ENCODE measurements at regions not wholly inside any gene's neighbourhood (a gene's known extent, or its start where the extent isn't known, plus 50 kb on each side); places are given as distances from the start of the nearest gene placed in this dataset.

DNA sequence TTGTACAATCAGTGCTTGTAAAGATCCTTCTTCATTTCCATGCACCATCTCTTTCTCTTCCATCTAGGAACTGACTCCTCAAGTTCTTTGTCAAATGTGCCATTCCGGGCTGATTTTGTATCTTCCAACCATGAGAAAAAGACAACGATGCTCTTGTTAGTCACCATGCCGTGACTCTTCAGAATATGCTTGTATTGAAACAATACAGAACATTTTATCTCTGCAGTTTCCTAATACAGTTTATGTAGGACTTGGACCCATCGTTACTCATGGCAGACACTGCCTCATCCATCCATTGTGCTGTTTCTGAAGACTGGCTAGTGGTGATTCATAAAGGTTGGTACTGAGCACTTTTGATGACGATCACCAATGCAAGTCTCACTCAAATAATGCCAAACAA lies 283.2 kb downstream of the KCNS3 start:
- Mint-ChIP-seq H3K9me3 (ENCODE audit: insufficient read depth) (no peaks in the 10 kb centered on the region), H3K27me3 (peaks cover 9% of the 10 kb centered on the region), H3K27ac (no peak overlapping the region), H3K4me3 (no peak overlapping the region), H3K4me1 (no peaks in the 10 kb centered on the region)
- Histone ChIP-seq H3K4me3 (ENCODE audit: control extremely low read depth in 1 of 5, extremely low read depth in 1 of 5, insufficient read depth in 1 of 5, low read depth in 2 of 5, low read length in 4 of 5) (no peak overlapping the region), H4K20me1 (ENCODE audit: control insufficient read depth, insufficient read depth, low read length, poor library complexity, severe bottlenecking) (no peaks in the 10 kb centered on the region), H3K27ac (ENCODE audit: low read length in 2 of 2) (no peak overlapping the region), H3K9me3 (ENCODE audit: control extremely low read depth in 1 of 3, control insufficient read depth in 2 of 3, insufficient read depth in 1 of 3, low read length in 2 of 3) (no peaks in the 10 kb centered on the region), H3K79me2 (ENCODE audit: control insufficient read depth, insufficient read depth, low read length) (no peaks in the 10 kb centered on the region), H2AFZ (ENCODE audit: insufficient read depth, low read depth, low read length, poor library complexity, severe bottlenecking) (no peak overlapping the region), H3K36me3 (replicated peaks in 1 of 2; ENCODE audit: control extremely low read depth in 1 of 2, control insufficient read depth in 1 of 2, extremely low read depth in 1 of 2, insufficient read depth in 2 of 2, low read length in 1 of 2) (no peaks in the 10 kb centered on the region), H3K27me3 (replicated peaks in 1 of 4; ENCODE audit: control extremely low read depth in 1 of 4, control insufficient read depth in 3 of 4, insufficient read depth in 4 of 4, low read length in 3 of 4) (no peaks in the 10 kb centered on the region), H3K4me1 (ENCODE audit: control insufficient read depth in 2 of 2, insufficient read depth in 2 of 2, low read length in 2 of 2) (no peaks in the 10 kb centered on the region), H3K4me2 (replicated peaks; ENCODE audit: low read depth, low read length, poor library complexity, severe bottlenecking) (no peak overlapping the region), H3K9ac (ENCODE audit: low read length) (no peak overlapping the region)
- WGBS (ENCODE audit: insufficient coverage), result no CpG with 5 or more reads among the region's 5 CpGs
- ATAC-seq (ENCODE audit: low read depth) (no peak), DNase-seq (no peak)
- ChIA-PET POLR2A (no interaction called here), CTCF (no interaction called here)
- intact Hi-C loops (cut with micrococcal nuclease), result no loop called here
- TF ChIP-seq, protein P1, sequence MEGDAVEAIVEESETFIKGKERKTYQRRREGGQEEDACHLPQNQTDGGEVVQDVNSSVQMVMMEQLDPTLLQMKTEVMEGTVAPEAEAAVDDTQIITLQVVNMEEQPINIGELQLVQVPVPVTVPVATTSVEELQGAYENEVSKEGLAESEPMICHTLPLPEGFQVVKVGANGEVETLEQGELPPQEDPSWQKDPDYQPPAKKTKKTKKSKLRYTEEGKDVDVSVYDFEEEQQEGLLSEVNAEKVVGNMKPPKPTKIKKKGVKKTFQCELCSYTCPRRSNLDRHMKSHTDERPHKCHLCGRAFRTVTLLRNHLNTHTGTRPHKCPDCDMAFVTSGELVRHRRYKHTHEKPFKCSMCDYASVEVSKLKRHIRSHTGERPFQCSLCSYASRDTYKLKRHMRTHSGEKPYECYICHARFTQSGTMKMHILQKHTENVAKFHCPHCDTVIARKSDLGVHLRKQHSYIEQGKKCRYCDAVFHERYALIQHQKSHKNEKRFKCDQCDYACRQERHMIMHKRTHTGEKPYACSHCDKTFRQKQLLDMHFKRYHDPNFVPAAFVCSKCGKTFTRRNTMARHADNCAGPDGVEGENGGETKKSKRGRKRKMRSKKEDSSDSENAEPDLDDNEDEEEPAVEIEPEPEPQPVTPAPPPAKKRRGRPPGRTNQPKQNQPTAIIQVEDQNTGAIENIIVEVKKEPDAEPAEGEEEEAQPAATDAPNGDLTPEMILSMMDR (IDR thresholded peaks at IDR 0.05), result no peak
- TF ChIP-seq EZH2 (IDR thresholded peaks at IDR 0.05; ENCODE audit: borderline replicate concordance, insufficient read depth, low read depth, low read length, poor library complexity, severe bottlenecking), result no peak

DNA sequence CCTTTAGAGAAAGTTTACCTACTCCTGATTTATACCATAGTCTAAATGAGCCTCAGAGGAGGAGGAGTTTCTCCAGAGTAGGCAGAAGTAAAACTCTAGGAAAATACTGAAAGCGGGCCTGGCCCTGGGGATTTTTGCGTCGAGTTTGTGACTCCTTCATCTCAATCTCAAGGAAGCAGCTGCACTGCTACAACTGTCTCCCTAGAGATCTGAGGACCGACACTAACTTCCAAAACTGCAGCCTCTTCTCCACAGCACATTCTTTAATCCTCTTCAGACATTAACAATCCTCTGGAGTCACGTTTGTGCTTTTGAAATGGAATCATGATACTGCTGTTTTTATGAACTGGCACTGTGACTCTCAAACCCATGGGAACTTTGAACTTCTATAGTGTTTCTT lies 281.4 kb downstream of the KCNS3 start:
- Mint-ChIP-seq H3K9me3 (ENCODE audit: insufficient read depth) (no peaks in the 10 kb centered on the region), H3K27me3 (peaks cover 6% of the 10 kb centered on the region), H3K4me3 (no peak overlapping the region), H3K27ac (no peak overlapping the region), H3K4me1 (no peaks in the 10 kb centered on the region)
- Histone ChIP-seq H3K27ac (ENCODE audit: low read length in 2 of 2) (no peak overlapping the region), H3K4me2 (replicated peaks; ENCODE audit: low read depth, low read length, poor library complexity, severe bottlenecking) (no peak overlapping the region), H4K20me1 (ENCODE audit: control insufficient read depth, insufficient read depth, low read length, poor library complexity, severe bottlenecking) (no peaks in the 10 kb centered on the region), H2AFZ (ENCODE audit: insufficient read depth, low read depth, low read length, poor library complexity, severe bottlenecking) (no peak overlapping the region), H3K9ac (ENCODE audit: low read length) (no peak overlapping the region), H3K79me2 (ENCODE audit: control insufficient read depth, insufficient read depth, low read length) (no peaks in the 10 kb centered on the region), H3K9me3 (ENCODE audit: control extremely low read depth in 1 of 3, control insufficient read depth in 2 of 3, insufficient read depth in 1 of 3, low read length in 2 of 3) (no peaks in the 10 kb centered on the region), H3K27me3 (replicated peaks in 1 of 4; ENCODE audit: control extremely low read depth in 1 of 4, control insufficient read depth in 3 of 4, insufficient read depth in 4 of 4, low read length in 3 of 4) (no peaks in the 10 kb centered on the region), H3K4me1 (ENCODE audit: control insufficient read depth in 2 of 2, insufficient read depth in 2 of 2, low read length in 2 of 2) (no peaks in the 10 kb centered on the region), H3K36me3 (replicated peaks in 1 of 2; ENCODE audit: control extremely low read depth in 1 of 2, control insufficient read depth in 1 of 2, extremely low read depth in 1 of 2, insufficient read depth in 2 of 2, low read length in 1 of 2) (no peaks in the 10 kb centered on the region), H3K4me3 (ENCODE audit: control extremely low read depth in 1 of 5, extremely low read depth in 1 of 5, insufficient read depth in 1 of 5, low read depth in 2 of 5, low read length in 4 of 5) (no peak overlapping the region)
- intact Hi-C loops (cut with micrococcal nuclease), result no loop called here
- ChIA-PET POLR2A (no interaction called here), CTCF (no interaction called here)
- 0% methylated on average over 3 of the region's 5 CpGs for WGBS (ENCODE audit: insufficient coverage)
- no peak for ATAC-seq (ENCODE audit: low read depth)
- TF ChIP-seq EZH2 (IDR thresholded peaks at IDR 0.05; ENCODE audit: borderline replicate concordance, insufficient read depth, low read depth, low read length, poor library complexity, severe bottlenecking), result no peak
- TF ChIP-seq, protein P1 (IDR thresholded peaks at IDR 0.05), result no peak
- no peak for DNase-seq

Measured in B cell (primary cell).